ENCODE measurements at regions not wholly inside any gene's neighbourhood (a gene's known extent, or its start where the extent isn't known, plus 50 kb on each side); places are given as distances from the start of the nearest gene placed in this dataset.

GRCh38 chr14:22489957-22490950 lies 98.8 kb downstream of the DAD1 start:
- no peaks in the 10 kb centered on the region for H3K27me3 ChIP-seq (ENCODE audit: insufficient read depth, low read depth, severe bottlenecking)
- no peak for TF ChIP-seq CTCF (IDR thresholded peaks at IDR 0.05; ENCODE audit: low read depth, low read length)
- DNase-seq: no peak
- no peaks in the 10 kb centered on the region for H3K36me3 ChIP-seq
- H3K4me3 ChIP-seq (ENCODE audit: low read depth, low read length): no peak overlapping the region
- no peak overlapping the region for H3K27ac ChIP-seq
- H3K9me3 ChIP-seq (ENCODE audit: severe bottlenecking): no peaks in the 10 kb centered on the region

GRCh38 chr14:22489244-22489545 lies 99.8 kb downstream of the DAD1 start:
- peak; percentile 85 for DNase-seq
- Histone ChIP-seq H3K27ac (no peak overlapping the region), H3K27me3 (ENCODE audit: insufficient read depth, low read depth, severe bottlenecking) (no peaks in the 10 kb centered on the region), H3K36me3 (no peaks in the 10 kb centered on the region), H3K4me3 (ENCODE audit: low read depth, low read length) (no peak overlapping the region), H3K9me3 (ENCODE audit: severe bottlenecking) (no peaks in the 10 kb centered on the region)
- no peak for TF ChIP-seq CTCF (IDR thresholded peaks at IDR 0.05; ENCODE audit: low read depth, low read length)

GRCh38 chr14:22488522-22489243 lies 100.3 kb downstream of the DAD1 start:
- H3K4me3 ChIP-seq (ENCODE audit: low read depth, low read length): no peak overlapping the region
- no peaks in the 10 kb centered on the region for H3K27me3 ChIP-seq (ENCODE audit: insufficient read depth, low read depth, severe bottlenecking)
- H3K36me3 ChIP-seq: no peaks in the 10 kb centered on the region
- no peak for DNase-seq
- no peaks in the 10 kb centered on the region for H3K9me3 ChIP-seq (ENCODE audit: severe bottlenecking)
- H3K27ac ChIP-seq: no peak overlapping the region
- TF ChIP-seq CTCF (IDR thresholded peaks at IDR 0.05; ENCODE audit: low read depth, low read length): no peak

GRCh38 chr14:22487941-22488340 lies 101.1 kb downstream of the DAD1 start:
- no peaks in the 10 kb centered on the region for H3K27me3 ChIP-seq (ENCODE audit: insufficient read depth, low read depth, severe bottlenecking)
- H3K36me3 ChIP-seq: no peaks in the 10 kb centered on the region
- DNase-seq: peak; percentile 60
- no peak overlapping the region for H3K27ac ChIP-seq
- no peak overlapping the region for H3K4me3 ChIP-seq (ENCODE audit: low read depth, low read length)
- no peaks in the 10 kb centered on the region for H3K9me3 ChIP-seq (ENCODE audit: severe bottlenecking)
- TF ChIP-seq CTCF (IDR thresholded peaks at IDR 0.05; ENCODE audit: low read depth, low read length): no peak

GRCh38 chr14:22487401-22487800 lies 101.6 kb downstream of the DAD1 start:
- H3K27ac ChIP-seq: no peak overlapping the region
- H3K4me3 ChIP-seq (ENCODE audit: low read depth, low read length): no peak overlapping the region
- TF ChIP-seq CTCF (IDR thresholded peaks at IDR 0.05; ENCODE audit: low read depth, low read length): no peak
- DNase-seq: no peak
- no peaks in the 10 kb centered on the region for H3K27me3 ChIP-seq (ENCODE audit: insufficient read depth, low read depth, severe bottlenecking)
- no peaks in the 10 kb centered on the region for H3K36me3 ChIP-seq
- no peaks in the 10 kb centered on the region for H3K9me3 ChIP-seq (ENCODE audit: severe bottlenecking)
